Heart left ventricle (tissue), 13 donors: ENCODE measurements at regions not wholly inside any gene's neighbourhood (a gene's known extent, or its start where the extent isn't known, plus 50 kb on each side); places are given as distances from the start of the nearest gene placed in this dataset.

Experiments
- POLR2A ChIP-seq, 2 donors: fragments of 450-650 bp; IDR thresholded peaks; one replicate each; pipeline ENCODE4 v1.6.1; 2017; ENCODE audit warnings: antibody characterized with exemption in 2 of 2, mild to moderate bottlenecking in 2 of 2, moderate library complexity in 2 of 2
- TF ChIP-seq, protein P1 (sequence below), 12 donors: fragments of 200-600 bp; sonication (generic) in 4 of 12; IDR thresholded peaks; one replicate each; pipeline versions ENCODE4 v1.5.0 to v1.8.0; 2018 to 2022; ENCODE audit warnings: antibody characterized with exemption in 12 of 12, mild to moderate bottlenecking in 5 of 12
- donor health status: ischemic (EF 13 %, LVEDD 7.1; RV severe dilation, severe dysfunction).
- donor health status: DM: no; HTN: yes; CAD: no.
- donor health status: DM: no; HTN: no; CAD: no.
- donor health status: ischemic (EF 25% LVEDD 6.9; RV normal size, moderate dysfunction).
- donor health status: ischemic (EF 25% LVEDD 5.7; RV mildly dilated, moderate dysfunction).
- donor health status: ischemic (EF 35%, LVEDD 5.7; RV mildly dilated, moderate dysfunction).
- donor health status: nonischemic (EF 11% LVEDD 7.7; RV severe dilation, severe dysfunction).
- donor health status: DM: yes; HTN: yes; CAD: no.
- donor health status: PGD.
- donor health status: ischemic (EF 29% LVEDD 5.4; RV normal size, mild dysfunction).
- donor health status: nonischemic (EF 23%, LVEDD 6.1; RV moderate dilation, normal function).

DNA sequence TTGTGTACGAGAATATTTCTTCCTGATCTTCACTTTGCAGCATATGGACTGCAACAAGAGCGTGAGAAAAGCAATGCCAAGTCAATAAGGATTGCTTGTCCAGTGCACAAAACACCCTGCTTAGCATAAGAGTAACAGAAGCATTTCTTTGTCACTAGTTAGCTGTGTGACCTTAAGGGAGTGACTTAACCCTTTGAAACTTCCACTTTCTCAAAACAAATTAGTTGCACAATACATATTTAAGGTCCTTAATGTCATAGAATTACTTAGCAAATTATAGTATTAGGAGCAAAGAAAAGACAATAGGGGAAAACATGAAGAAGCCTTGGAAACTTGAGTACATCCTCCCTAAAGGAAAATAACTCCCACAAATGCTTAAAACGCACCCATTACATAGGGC is 230.1 kb downstream of the RNF152 start:
- no peak for TF ChIP-seq POLR2A (IDR thresholded peaks at IDR 0.05)
- TF ChIP-seq, protein P1, sequence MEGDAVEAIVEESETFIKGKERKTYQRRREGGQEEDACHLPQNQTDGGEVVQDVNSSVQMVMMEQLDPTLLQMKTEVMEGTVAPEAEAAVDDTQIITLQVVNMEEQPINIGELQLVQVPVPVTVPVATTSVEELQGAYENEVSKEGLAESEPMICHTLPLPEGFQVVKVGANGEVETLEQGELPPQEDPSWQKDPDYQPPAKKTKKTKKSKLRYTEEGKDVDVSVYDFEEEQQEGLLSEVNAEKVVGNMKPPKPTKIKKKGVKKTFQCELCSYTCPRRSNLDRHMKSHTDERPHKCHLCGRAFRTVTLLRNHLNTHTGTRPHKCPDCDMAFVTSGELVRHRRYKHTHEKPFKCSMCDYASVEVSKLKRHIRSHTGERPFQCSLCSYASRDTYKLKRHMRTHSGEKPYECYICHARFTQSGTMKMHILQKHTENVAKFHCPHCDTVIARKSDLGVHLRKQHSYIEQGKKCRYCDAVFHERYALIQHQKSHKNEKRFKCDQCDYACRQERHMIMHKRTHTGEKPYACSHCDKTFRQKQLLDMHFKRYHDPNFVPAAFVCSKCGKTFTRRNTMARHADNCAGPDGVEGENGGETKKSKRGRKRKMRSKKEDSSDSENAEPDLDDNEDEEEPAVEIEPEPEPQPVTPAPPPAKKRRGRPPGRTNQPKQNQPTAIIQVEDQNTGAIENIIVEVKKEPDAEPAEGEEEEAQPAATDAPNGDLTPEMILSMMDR (IDR thresholded peaks at IDR 0.05): no peak
